SU-DHL-6 (cell line): ENCODE measurements at regions not wholly inside any gene's neighbourhood (a gene's known extent, or its start where the extent isn't known, plus 50 kb on each side); places are given as distances from the start of the nearest gene placed in this dataset.

ENCODE experiments used
- H2AFZ ChIP-seq: fragments of 200-600 bp; sonication (generic); 2 replicates; pipeline ENCODE4 v1.6.1; 2014; ENCODE audit warnings: low read depth, mild to moderate bottlenecking, moderate library complexity, mixed read lengths, antibody characterized with exemption, low read length; ENCODE audit not compliant: severe bottlenecking
- H3F3A ChIP-seq: fragments of 200-600 bp; shearing (Covaris generic); 2 replicates; pipeline ENCODE4 v1.6.0; 2016; ENCODE audit warnings: antibody characterized with exemption, mild to moderate bottlenecking; ENCODE audit not compliant: insufficient read depth
- H3K27ac ChIP-seq: fragments of 200-600 bp; sonication (generic); 2 replicates; pipeline ENCODE4 v1.5.1; 2016; ENCODE audit warnings: low read depth, mild to moderate bottlenecking, low read length, moderate library complexity, mixed read lengths
- H3K27me3 ChIP-seq: fragments of 200-600 bp; sonication (generic), shearing (Covaris generic); 2 replicates; pipeline ENCODE4 v1.6.0; 2014; ENCODE audit warnings: mild to moderate bottlenecking, low read length
- H3K36me3 ChIP-seq: fragments of 200-600 bp; sonication (generic); 2 replicates; pipeline ENCODE4 v1.6.1; 2014; ENCODE audit warnings: mild to moderate bottlenecking, low read length, mixed read lengths
- H3K4me2 ChIP-seq: fragments of 300-600, 200-600 bp; shearing (Covaris generic), sonication (generic); 2 replicates; pipeline ENCODE4 v1.6.0; 2014; ENCODE audit warnings: low read length, low read depth, mild to moderate bottlenecking; ENCODE audit not compliant: poor library complexity, severe bottlenecking
- H3K4me3 ChIP-seq: fragments of 200-600 bp; sonication (generic); 2 replicates; pipeline ENCODE4 v1.5.1; 2014; ENCODE audit warnings: antibody characterized with exemption, low read length, mild to moderate bottlenecking, mixed read lengths; ENCODE audit not compliant: insufficient read depth, poor library complexity, severe bottlenecking
- H3K79me2 ChIP-seq: fragments of 200-600 bp; sonication (generic); 2 replicates; pipeline ENCODE4 v1.6.1; 2014; ENCODE audit warnings: mild to moderate bottlenecking, low read length, moderate library complexity; ENCODE audit not compliant: insufficient read depth
- H3K9ac ChIP-seq: fragments of 200-600 bp; sonication (generic); 2 replicates; pipeline ENCODE4 v1.7.0; 2014; ENCODE audit warnings: mild to moderate bottlenecking, low read length
- H3K9me2 ChIP-seq: fragments of 200-600 bp; sonication (generic); replicated peaks from 2 replicates; pipeline ENCODE4 v1.6.1; 2014; ENCODE audit warnings: low read length; ENCODE audit not compliant: insufficient read depth
- H3K9me3 ChIP-seq: fragments of 200-600 bp; sonication (generic); 2 replicates; pipeline ENCODE4 v1.6.1; 2014; ENCODE audit warnings: low read length, mixed read lengths; ENCODE audit not compliant: insufficient read depth
- H4K20me1 ChIP-seq: fragments of 200-600 bp; sonication (generic); 2 replicates; pipeline ENCODE4 v1.6.1; 2014; ENCODE audit warnings: low read depth, mild to moderate bottlenecking, antibody characterized with exemption, low read length, moderate library complexity, mixed read lengths
- CTCF ChIP-seq: fragments of 200-600 bp; sonication (generic); IDR thresholded peaks from one replicate; pipeline ENCODE4 v1.5.1; 2017; ENCODE audit warnings: antibody characterized with exemption, mild to moderate bottlenecking, low read length, moderate library complexity; ENCODE audit not compliant: insufficient read depth, poor library complexity, severe bottlenecking
- EZH2phosphoT487 ChIP-seq: fragments of 200-600 bp; sonication (generic), shearing (Covaris generic); conservative IDR thresholded peaks from 2 replicates; pipeline ENCODE4 v1.6.1; 2018; ENCODE audit warnings: mild to moderate bottlenecking, antibody characterized with exemption, low read length, moderate library complexity, mixed read lengths

GRCh38 chr21:17729455-17729854, 89.7 kb downstream of the C21orf91 start:
- no peaks in the 10 kb centered on the region for H3K9me3 ChIP-seq
- no peaks in the 10 kb centered on the region for H3K79me2 ChIP-seq
- no peak overlapping the region for H3K27ac ChIP-seq
- no peak for TF ChIP-seq EZH2phosphoT487
- no peak for TF ChIP-seq CTCF
- H2AFZ ChIP-seq = no peak overlapping the region
- no peak overlapping the region for H3K9ac ChIP-seq
- H3K4me2 ChIP-seq = no peak overlapping the region
- no peaks in the 10 kb centered on the region for H3K9me2 ChIP-seq
- no peaks in the 10 kb centered on the region for H3K27me3 ChIP-seq
- no peaks in the 10 kb centered on the region for H3K36me3 ChIP-seq
- H3K4me3 ChIP-seq = no peak overlapping the region
- no peaks in the 10 kb centered on the region for H3F3A ChIP-seq
- H4K20me1 ChIP-seq = no peaks in the 10 kb centered on the region

GRCh38 chr21:17727361-17727760, 91.8 kb downstream of the C21orf91 start:
- no peak for TF ChIP-seq CTCF
- TF ChIP-seq EZH2phosphoT487 = no peak
- Histone ChIP-seq H3K27ac (no peak overlapping the region), H3K79me2 (no peaks in the 10 kb centered on the region), H3K9ac (no peak overlapping the region), H2AFZ (no peak overlapping the region), H3K4me2 (no peak overlapping the region), H3K9me3 (no peaks in the 10 kb centered on the region), H3F3A (no peaks in the 10 kb centered on the region), H3K27me3 (no peaks in the 10 kb centered on the region), H3K36me3 (no peaks in the 10 kb centered on the region), H4K20me1 (no peaks in the 10 kb centered on the region), H3K9me2 (no peaks in the 10 kb centered on the region), H3K4me3 (no peak overlapping the region)

DNA sequence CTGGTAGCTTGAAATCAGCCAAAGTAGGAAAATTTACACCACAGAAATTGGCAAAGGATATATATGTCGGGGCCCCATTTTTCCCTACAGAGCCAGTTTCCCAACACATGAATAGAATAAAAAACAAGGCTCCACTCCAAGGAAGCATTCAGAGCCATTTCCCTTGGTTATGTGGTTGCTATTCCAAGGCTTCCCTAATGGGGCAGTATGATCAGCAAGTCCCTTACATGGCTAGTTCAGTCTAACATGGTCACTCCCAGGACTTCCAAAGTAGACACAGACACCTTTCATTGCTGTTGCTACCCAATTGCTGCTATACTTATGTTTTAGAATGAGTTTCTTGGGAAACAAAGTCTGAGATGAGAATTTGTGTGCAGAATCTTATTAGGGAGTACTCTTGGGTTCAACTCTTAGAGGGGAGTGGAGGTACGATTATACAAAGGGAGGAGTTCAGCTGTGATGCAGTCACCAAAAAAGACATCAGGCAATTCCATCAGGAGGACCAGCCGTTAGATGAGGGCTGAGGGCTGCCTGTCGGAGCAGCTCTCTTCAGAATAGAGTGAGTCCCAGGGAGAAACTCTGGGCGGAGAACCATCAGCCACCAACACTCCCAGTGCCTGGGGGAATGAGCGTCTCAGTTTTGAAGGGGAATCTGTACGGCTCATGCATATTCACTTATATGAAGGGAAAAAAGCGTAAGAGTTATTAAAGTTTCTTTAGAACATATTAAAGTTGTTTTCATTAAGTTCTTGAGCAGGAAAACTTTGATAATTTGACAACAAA, 92.9 kb downstream of the C21orf91 start:
- Histone ChIP-seq H3K4me2 (no peak overlapping the region), H3K27ac (no peak overlapping the region), H3K9me2 (no peaks in the 10 kb centered on the region), H4K20me1 (no peaks in the 10 kb centered on the region), H3F3A (no peaks in the 10 kb centered on the region), H3K79me2 (no peaks in the 10 kb centered on the region), H2AFZ (no peak overlapping the region), H3K27me3 (no peaks in the 10 kb centered on the region), H3K36me3 (no peaks in the 10 kb centered on the region), H3K9ac (no peak overlapping the region), H3K9me3 (no peaks in the 10 kb centered on the region), H3K4me3 (no peak overlapping the region)
- TF ChIP-seq CTCF = no peak
- no peak for TF ChIP-seq EZH2phosphoT487
